WERI-Rb-1 (cell line): ENCODE measurements at regions not wholly inside any gene's neighbourhood (a gene's known extent, or its start where the extent isn't known, plus 50 kb on each side); places are given as distances from the start of the nearest gene placed in this dataset.
"Not testable (repeated sequence)": the region's sequence is repeated elsewhere in the genome, so short reads cannot be mapped to it uniquely, and the experiment has no call there.

Source experiments
- DNase-seq: peaks from one replicate; pipeline ENCODE4 v3.0.0-alpha.2; 2020
- H3K27ac ChIP-seq: fragments of 250-450 bp; sonication (Bioruptor Pico); 2 replicates; pipeline ENCODE4 v1.5.1; 2020; ENCODE audit warnings: mild to moderate bottlenecking, moderate library complexity
- H3K27me3 ChIP-seq: fragments of 250-450 bp; sonication (Bioruptor Pico); 2 replicates; pipeline ENCODE4 v1.5.1; 2021; ENCODE audit warnings: mild to moderate bottlenecking, low read depth, moderate library complexity; ENCODE audit not compliant: insufficient read depth, severe bottlenecking
- H3K36me3 ChIP-seq: fragments of 250-450 bp; sonication (Bioruptor Pico); 2 replicates; pipeline ENCODE4 v1.5.1; 2020; ENCODE audit warnings: mild to moderate bottlenecking, moderate library complexity
- H3K4me3 ChIP-seq: 2 replicates; pipeline ENCODE4 v1.5.1; 2011; ENCODE audit warnings: low read depth, mild to moderate bottlenecking, control low read depth, low read length
- H3K9me3 ChIP-seq: fragments of 250-450 bp; sonication (Bioruptor Pico); 2 replicates; pipeline ENCODE4 v1.5.1; 2021; ENCODE audit warnings: mild to moderate bottlenecking, moderate library complexity; ENCODE audit not compliant: severe bottlenecking

- H3K4me3 ChIP-seq, H3K36me3 ChIP-seq, H3K27ac ChIP-seq, H3K27me3 ChIP-seq, DNase-seq, H3K9me3 ChIP-seq: not testable (repeated sequence)
These were observed 68.1 kb downstream of the GOLGA6L6 start for GRCh38 chr15:20473465-20473864.

- H3K4me3 ChIP-seq, H3K36me3 ChIP-seq, H3K27me3 ChIP-seq, H3K27ac ChIP-seq, DNase-seq, H3K9me3 ChIP-seq: not testable (repeated sequence)
These were observed 68.6 kb downstream of the GOLGA6L6 start for GRCh38 chr15:20472983-20473382.

- not testable (repeated sequence) for H3K27me3 ChIP-seq, DNase-seq, H3K36me3 ChIP-seq, H3K4me3 ChIP-seq, H3K9me3 ChIP-seq, H3K27ac ChIP-seq
These were observed 70.8 kb downstream of the GOLGA6L6 start for GRCh38 chr15:20470810-20471209.

- H3K9me3 ChIP-seq, H3K4me3 ChIP-seq, DNase-seq, H3K27ac ChIP-seq, H3K27me3 ChIP-seq, H3K36me3 ChIP-seq: not testable (repeated sequence)
These were observed 100.5 kb downstream of the GOLGA6L6 start for GRCh38 chr15:20441138-20441537.

- H3K4me3 ChIP-seq, H3K27ac ChIP-seq, H3K9me3 ChIP-seq, H3K36me3 ChIP-seq, H3K27me3 ChIP-seq, DNase-seq: not testable (repeated sequence)
These were observed 101.2 kb downstream of the GOLGA6L6 start for GRCh38 chr15:20440390-20440789.

GRCh38 chr15:20439111-20439510, 102.5 kb downstream of the GOLGA6L6 start:
- H3K27me3 ChIP-seq, H3K9me3 ChIP-seq, H3K27ac ChIP-seq, DNase-seq, H3K4me3 ChIP-seq, H3K36me3 ChIP-seq: not testable (repeated sequence)

- H3K27ac ChIP-seq, H3K4me3 ChIP-seq, H3K36me3 ChIP-seq, DNase-seq, H3K9me3 ChIP-seq, H3K27me3 ChIP-seq: not testable (repeated sequence)
These were observed 103.3 kb downstream of the GOLGA6L6 start for GRCh38 chr15:20438255-20438654.

- H3K9me3 ChIP-seq, H3K36me3 ChIP-seq, DNase-seq, H3K4me3 ChIP-seq, H3K27me3 ChIP-seq, H3K27ac ChIP-seq: not testable (repeated sequence)
These were observed 108.1 kb downstream of the GOLGA6L6 start for GRCh38 chr15:20433468-20433867.

GRCh38 chr15:20430495-20430894, 111.1 kb downstream of the GOLGA6L6 start:
- H3K4me3 ChIP-seq, H3K9me3 ChIP-seq, H3K27me3 ChIP-seq, DNase-seq, H3K27ac ChIP-seq, H3K36me3 ChIP-seq: not testable (repeated sequence)

- not testable (repeated sequence) for H3K27ac ChIP-seq, DNase-seq, H3K4me3 ChIP-seq, H3K9me3 ChIP-seq, H3K36me3 ChIP-seq
- H3K27me3 ChIP-seq = peaks cover 15% of the 10 kb centered on the region
These were observed 120.9 kb downstream of the GOLGA6L6 start for GRCh38 chr15:20420710-20421109.

GRCh38 chr15:20416618-20417017, 125.0 kb downstream of the GOLGA6L6 start:
- H3K36me3 ChIP-seq, DNase-seq, H3K4me3 ChIP-seq, H3K9me3 ChIP-seq, H3K27ac ChIP-seq: not testable (repeated sequence)
- peaks cover 17% of the 10 kb centered on the region for H3K27me3 ChIP-seq

GRCh38 chr15:20409667-20410198, 131.9 kb downstream of the GOLGA6L6 start:
- H3K9me3 ChIP-seq = peaks cover 12% of the 10 kb centered on the region
- H3K27me3 ChIP-seq = peaks cover 23% of the 10 kb centered on the region
- not testable (repeated sequence) for H3K4me3 ChIP-seq, DNase-seq, H3K27ac ChIP-seq, H3K36me3 ChIP-seq
